ENCODE measurements at regions not wholly inside any gene's neighbourhood (a gene's known extent, or its start where the extent isn't known, plus 50 kb on each side); places are given as distances from the start of the nearest gene placed in this dataset.

GRCh38 chr2:137834760-137835379 lies 129.4 kb upstream of the HNMT start:
- TF ChIP-seq ZNF274 (IDR thresholded peaks at IDR 0.05; ENCODE audit: low read depth, low read length) (no peak), YY1 (IDR thresholded peaks at IDR 0.05; ENCODE audit: insufficient read depth, insufficient read length) (no peak)

All from NT2/D1 (cell line).